Middle frontal gyrus (tissue), 1 donor: ENCODE measurements at regions not wholly inside any gene's neighbourhood (a gene's known extent, or its start where the extent isn't known, plus 50 kb on each side); places are given as distances from the start of the nearest gene placed in this dataset.
"Not testable (repeated sequence)": the region's sequence is repeated elsewhere in the genome, so short reads cannot be mapped to it uniquely, and the experiment has no call there.

Source experiments
- DNase-seq: peaks from one replicate; pipeline ENCODE4 v3.0.0-alpha.2; 2015; ENCODE audit warnings: low spot score; ENCODE audit errors: extremely low spot score

GRCh38 chr22:48415520-48415919 is 1412.2 kb downstream of the BRD1 start:
- no peak for DNase-seq

- no peak for DNase-seq
Measured at GRCh38 chr22:48414651-48415050, 1413.0 kb downstream of the BRD1 start.

- not testable (repeated sequence) for DNase-seq
Measured at GRCh38 chr22:48412931-48413330, 1414.7 kb downstream of the BRD1 start.

- DNase-seq, result no peak
Measured at GRCh38 chr22:48410536-48410935, 1417.1 kb downstream of the BRD1 start.

- DNase-seq, result no peak
Measured at GRCh38 chr22:48407256-48407955, 1420.3 kb downstream of the BRD1 start.

GRCh38 chr22:48406161-48406560 is 1421.5 kb downstream of the BRD1 start:
- DNase-seq, result no peak

- no peak for DNase-seq
Measured at GRCh38 chr22:48405741-48406140, 1421.9 kb downstream of the BRD1 start.

GRCh38 chr22:48404801-48405447 is 1422.7 kb downstream of the BRD1 start:
- no peak for DNase-seq

- no peak for DNase-seq
Measured at GRCh38 chr22:48403521-48404403, 1423.9 kb downstream of the BRD1 start.

GRCh38 chr22:48402591-48403031 is 1425.1 kb downstream of the BRD1 start:
- no peak for DNase-seq

GRCh38 chr22:48401523-48401922 is 1426.2 kb downstream of the BRD1 start:
- DNase-seq, result not testable (repeated sequence)

GRCh38 chr22:48398181-48398905 is 1429.3 kb downstream of the BRD1 start:
- no peak for DNase-seq

GRCh38 chr22:48397531-48398180 is 1430.0 kb downstream of the BRD1 start:
- DNase-seq, result no peak

- no peak for DNase-seq
Measured at GRCh38 chr22:48396785-48397530, 1430.7 kb downstream of the BRD1 start.

- DNase-seq, result no peak
Measured at GRCh38 chr22:48396091-48396784, 1431.4 kb downstream of the BRD1 start.

- no peak for DNase-seq
Measured at GRCh38 chr22:48395201-48395600, 1432.5 kb downstream of the BRD1 start.

- DNase-seq, result no peak
Measured at GRCh38 chr22:48394787-48395186, 1432.9 kb downstream of the BRD1 start.

GRCh38 chr22:48393885-48394284 is 1433.8 kb downstream of the BRD1 start:
- no peak for DNase-seq

GRCh38 chr22:48393041-48393370 is 1434.7 kb downstream of the BRD1 start:
- DNase-seq, result no peak

GRCh38 chr22:48391820-48392219 is 1435.9 kb downstream of the BRD1 start:
- DNase-seq, result no peak
